C4-2B (cell line): ENCODE measurements at regions not wholly inside any gene's neighbourhood (a gene's known extent, or its start where the extent isn't known, plus 50 kb on each side); places are given as distances from the start of the nearest gene placed in this dataset.

ENCODE experiments used
- H3K27ac ChIP-seq: fragments of 450-650 bp; 2 replicates; pipeline ENCODE4 v1.5.1; 2017
- CTCF ChIP-seq: fragments of 450-650 bp; conservative IDR thresholded peaks from 2 replicates; pipeline ENCODE4 v1.5.1; 2017; ENCODE audit warnings: mild to moderate bottlenecking
- ZFX ChIP-seq: fragments of 450-650 bp; IDR thresholded peaks from 2 replicates; pipeline ENCODE4 v1.6.1; 2017

DNA sequence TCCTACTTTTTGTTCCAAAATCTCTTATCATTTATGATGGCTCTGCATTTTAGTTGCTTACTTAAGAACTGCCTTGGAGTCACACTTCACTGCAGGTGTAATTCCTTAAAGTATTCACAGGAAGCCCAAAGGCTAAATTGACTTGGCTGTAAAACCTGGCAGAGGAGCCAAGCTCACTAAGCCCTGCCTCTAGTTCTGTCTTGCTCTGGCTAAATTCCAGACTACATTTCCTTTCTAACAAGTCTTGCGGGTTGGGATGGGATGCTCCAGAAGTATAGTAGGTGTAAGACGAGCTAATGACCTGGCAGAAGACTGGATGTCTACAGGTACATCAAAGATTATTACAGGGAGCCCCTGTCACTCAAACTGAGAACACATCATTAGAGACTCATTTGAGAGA is 924.0 kb upstream of the INTU start:
- no peak overlapping the region for H3K27ac ChIP-seq
- TF ChIP-seq CTCF = no peak
- no peak for TF ChIP-seq ZFX

DNA sequence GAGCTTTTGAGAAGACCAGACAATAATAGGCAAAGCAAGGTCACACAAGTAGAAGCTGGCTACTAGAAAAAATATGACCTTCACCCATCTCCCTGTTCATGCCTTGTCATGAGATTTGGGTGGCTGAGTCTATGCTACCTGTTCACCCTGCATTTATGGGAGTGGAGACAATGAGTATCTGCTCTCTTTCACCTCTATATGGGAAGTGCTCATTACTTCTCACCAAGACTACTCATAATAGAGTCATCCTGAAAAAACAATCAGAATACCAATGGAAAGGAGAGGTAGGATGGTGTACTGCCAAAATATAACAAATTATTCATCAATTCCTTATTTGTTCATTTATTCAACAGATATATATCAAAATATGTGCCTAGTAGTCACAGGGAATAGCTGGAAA is 921.8 kb upstream of the INTU start:
- no peak for TF ChIP-seq ZFX
- TF ChIP-seq CTCF = no peak
- no peak overlapping the region for H3K27ac ChIP-seq

- H3K27ac ChIP-seq = no peak overlapping the region
- no peak for TF ChIP-seq ZFX
These were observed 917.7 kb upstream of the INTU start for GRCh38 chr4:126715067-126715466.

DNA sequence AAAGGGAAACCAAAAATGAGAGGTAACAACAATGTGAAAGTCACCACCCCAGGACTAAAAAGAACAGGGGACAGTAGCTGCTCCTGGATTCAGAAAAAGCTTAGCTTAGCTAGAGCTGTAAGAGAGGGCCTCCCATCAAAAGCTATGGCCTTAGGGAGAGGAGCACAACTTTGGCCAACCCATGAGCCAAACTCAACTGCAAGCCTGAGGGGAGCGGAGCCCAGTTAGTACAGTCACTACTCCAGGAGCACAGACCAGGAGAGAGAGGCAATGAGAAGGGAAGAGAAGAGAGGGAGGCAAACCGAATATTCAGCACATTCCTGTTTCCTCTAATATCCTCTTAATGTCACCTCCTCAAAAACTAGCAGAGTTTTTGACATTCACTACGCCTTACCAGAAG is 917.1 kb upstream of the INTU start:
- TF ChIP-seq CTCF = no peak
- TF ChIP-seq ZFX = no peak
- H3K27ac ChIP-seq = no peak overlapping the region

GRCh38 chr4:126718136-126718535 is 914.6 kb upstream of the INTU start:
- H3K27ac ChIP-seq = no peak overlapping the region
- no peak for TF ChIP-seq ZFX
- TF ChIP-seq CTCF = no peak

GRCh38 chr4:126719852-126720251 is 912.9 kb upstream of the INTU start:
- no peak overlapping the region for H3K27ac ChIP-seq
- TF ChIP-seq ZFX = no peak
- no peak for TF ChIP-seq CTCF

DNA sequence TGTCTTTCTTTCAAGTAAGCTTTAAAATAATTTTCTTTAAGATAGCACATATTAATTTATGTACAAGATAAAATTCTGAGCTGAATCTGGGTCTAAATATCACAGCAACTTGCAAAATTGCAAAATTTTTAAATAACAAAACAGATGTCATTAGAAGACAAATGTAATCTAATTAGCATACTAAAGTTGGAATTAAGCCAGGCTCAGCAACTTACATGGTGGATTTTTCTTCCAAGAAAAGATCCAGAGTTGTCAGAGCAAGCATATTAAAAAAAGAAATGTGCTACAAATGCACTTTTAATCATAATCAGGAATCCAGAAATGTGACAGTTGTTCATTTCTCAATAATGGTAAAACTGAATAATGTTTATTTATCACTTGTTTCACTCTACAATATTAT is 906.9 kb upstream of the INTU start:
- no peak for TF ChIP-seq CTCF
- TF ChIP-seq ZFX = no peak
- H3K27ac ChIP-seq = no peak overlapping the region

- no peak for TF ChIP-seq ZFX
- no peak for TF ChIP-seq CTCF
- H3K27ac ChIP-seq = no peak overlapping the region
These were observed 905.3 kb upstream of the INTU start for GRCh38 chr4:126727461-126727860.
